ENCODE measurements at regions not wholly inside any gene's neighbourhood (a gene's known extent, or its start where the extent isn't known, plus 50 kb on each side); places are given as distances from the start of the nearest gene placed in this dataset.
"Not testable (repeated sequence)": the region's sequence is repeated elsewhere in the genome, so short reads cannot be mapped to it uniquely, and the experiment has no call there.

DNA sequence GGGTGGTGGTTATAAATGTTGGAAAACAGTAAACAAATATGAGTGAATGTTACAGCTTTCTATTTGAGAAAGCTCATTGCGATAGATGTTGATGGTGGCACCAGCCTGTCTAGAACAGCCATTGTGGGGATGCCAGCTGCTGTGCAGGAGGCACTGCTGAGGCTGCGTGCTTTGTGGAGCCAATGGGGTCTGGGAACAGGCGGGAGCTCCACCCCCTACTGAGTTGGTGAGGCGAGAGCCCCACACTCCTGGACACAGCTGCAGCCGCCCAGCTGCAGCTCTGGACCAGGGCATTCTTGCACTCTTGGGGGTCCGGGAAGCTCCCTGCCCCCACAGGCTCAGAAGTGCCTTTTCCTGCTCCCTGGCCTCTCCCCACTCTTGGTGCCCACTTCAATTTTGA is 1147.1 kb upstream of the LRRTM3 start:
- DNase-seq, result no peak

GRCh38 chr10:65779985-65780384 is 1145.9 kb upstream of the LRRTM3 start:
- no peak for DNase-seq

DNA sequence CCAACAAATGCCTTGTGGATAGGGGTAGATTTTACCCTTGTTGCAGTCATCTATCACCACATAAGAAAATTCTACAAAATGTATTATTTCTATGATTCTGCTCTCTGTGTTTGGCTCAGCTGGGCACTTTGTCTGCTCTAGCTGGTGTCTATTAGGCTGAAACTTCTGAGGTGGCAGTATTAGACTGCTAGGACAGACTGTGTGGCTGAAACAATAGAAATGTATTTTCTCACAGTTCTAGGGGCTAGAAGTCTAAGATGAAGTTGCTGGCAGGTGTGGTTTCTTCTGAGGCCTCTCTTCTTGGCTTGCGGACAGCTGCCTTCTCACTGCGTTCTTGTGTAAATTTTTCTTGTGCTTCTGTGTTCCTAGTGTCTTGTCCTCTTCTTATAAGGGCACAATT is 1139.6 kb upstream of the LRRTM3 start:
- no peak for DNase-seq

GRCh38 chr10:65787571-65787970 is 1138.3 kb upstream of the LRRTM3 start:
- DNase-seq, result no peak

DNA sequence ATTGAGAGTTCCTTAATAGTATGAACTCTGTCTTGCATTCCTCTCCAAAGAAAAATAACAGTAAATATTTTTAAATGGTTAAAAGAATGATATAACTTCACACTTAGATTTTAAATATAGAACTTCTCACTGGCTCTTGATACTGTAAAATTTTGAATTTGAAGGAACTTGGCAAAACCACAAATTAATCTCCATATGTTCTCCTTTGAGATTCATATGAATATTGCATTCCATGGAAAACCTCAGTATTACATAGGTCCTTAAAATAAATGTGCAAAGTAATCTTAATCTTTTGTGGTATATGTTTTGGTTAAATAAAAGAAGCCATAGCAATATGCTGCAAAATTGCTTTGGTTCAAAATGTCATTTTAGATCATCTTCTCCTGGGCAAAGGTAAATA is 1137.6 kb upstream of the LRRTM3 start:
- no peak for DNase-seq

- no peak for DNase-seq
Observed at GRCh38 chr10:65791979-65792378, 1133.9 kb upstream of the LRRTM3 start.

GRCh38 chr10:65793738-65794425 is 1132.0 kb upstream of the LRRTM3 start:
- no peak for DNase-seq

- DNase-seq, result not testable (repeated sequence)
Observed at GRCh38 chr10:65794861-65795260, 1131.0 kb upstream of the LRRTM3 start.

DNA sequence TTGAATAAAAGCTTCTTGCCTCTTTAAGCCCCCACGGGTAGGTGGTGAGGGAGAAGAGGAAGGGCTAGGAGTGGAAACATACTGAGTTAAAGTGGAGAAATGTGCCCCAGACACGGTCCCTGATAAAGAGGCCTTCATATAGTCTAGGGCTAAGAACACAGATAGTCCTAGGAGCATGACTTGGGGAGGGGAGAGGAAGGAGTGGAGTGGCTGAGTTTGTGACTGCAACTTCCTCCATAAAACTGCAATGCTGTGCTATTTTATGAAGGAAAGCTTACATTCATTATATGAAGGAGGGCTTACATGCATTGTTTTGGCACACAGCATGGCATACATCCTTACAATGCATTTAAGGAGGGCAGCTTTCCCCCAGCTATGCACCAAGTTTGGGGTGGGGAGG is 1129.4 kb upstream of the LRRTM3 start:
- DNase-seq, result no peak

GRCh38 chr10:65798133-65798532 is 1127.7 kb upstream of the LRRTM3 start:
- DNase-seq, result no peak

DNA sequence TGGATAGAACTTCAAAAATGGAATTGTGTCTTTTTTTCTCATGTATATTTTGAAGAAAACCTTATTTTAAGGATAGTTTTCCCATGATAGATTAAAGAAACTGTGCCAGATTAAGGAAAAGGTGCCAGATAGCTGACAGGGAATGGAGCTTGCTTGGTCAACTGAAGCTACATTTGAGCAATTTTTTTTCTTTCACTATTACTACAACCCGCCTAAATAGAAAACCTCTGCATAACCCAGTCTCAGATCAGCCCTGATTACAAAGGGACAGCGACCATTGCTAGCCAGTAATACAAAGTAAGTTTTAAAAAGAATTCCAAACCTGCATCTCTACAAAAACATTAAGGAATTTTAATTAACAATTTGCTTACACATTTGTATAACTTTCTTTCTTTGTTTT is 1123.4 kb upstream of the LRRTM3 start:
- DNase-seq, result no peak

GRCh38 chr10:65805511-65805910 is 1120.3 kb upstream of the LRRTM3 start:
- DNase-seq, result no peak

GRCh38 chr10:65805993-65806392 is 1119.8 kb upstream of the LRRTM3 start:
- DNase-seq, result no peak

GRCh38 chr10:65808687-65809333 is 1117.0 kb upstream of the LRRTM3 start:
- DNase-seq, result no peak

DNA sequence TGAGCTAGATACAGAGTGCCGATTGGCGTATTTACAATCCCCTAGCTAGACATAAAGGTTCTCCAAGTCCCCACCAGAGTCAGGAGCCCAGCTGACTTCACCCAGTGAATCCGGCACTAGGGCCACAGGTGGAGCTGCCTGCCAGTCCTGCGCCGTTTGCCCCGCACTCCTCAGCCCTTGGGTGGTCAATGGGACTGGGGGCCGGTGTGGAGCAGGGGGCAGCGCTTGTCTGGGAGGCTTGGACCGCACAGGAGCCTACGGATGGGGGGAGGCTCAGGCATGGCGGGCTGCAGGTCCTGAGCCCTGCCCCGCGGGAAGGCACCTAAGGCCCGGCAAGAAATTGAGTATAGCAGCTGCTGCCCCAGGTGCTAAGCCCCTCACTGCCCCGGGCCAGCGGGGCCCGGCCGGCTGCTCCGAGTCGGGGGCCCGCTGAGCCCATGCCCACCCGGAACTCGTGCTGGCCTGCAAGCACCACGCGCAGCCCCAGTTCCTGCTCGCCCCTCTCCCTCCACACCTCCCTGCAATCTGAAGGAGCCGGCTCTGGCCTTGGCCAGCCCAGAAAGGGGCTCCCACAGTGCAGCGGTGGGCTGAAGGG is 1113.8 kb upstream of the LRRTM3 start:
- no peak for DNase-seq

- no peak for DNase-seq
Observed at GRCh38 chr10:65816536-65816935, 1109.3 kb upstream of the LRRTM3 start.

DNA sequence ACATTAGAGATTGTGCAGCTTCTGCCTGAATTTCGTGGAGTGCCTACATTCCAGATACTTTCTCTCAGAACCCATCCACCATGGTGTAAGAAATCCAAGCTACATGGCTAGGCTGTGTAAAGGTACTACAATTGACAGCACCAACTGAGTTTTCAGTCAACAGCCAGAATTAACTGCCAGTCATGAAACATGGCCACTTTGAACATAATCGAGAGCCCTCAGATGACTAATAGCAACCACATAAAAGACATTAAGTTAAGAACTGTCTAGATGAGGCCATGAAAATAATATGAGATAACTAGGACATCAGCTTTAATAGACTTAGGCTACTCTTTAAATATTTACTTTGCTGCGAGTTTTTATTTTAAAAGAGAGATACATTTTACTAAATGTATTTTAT is 1106.8 kb upstream of the LRRTM3 start:
- DNase-seq, result no peak

- DNase-seq, result no peak
Observed at GRCh38 chr10:65827359-65827758, 1098.5 kb upstream of the LRRTM3 start.

DNA sequence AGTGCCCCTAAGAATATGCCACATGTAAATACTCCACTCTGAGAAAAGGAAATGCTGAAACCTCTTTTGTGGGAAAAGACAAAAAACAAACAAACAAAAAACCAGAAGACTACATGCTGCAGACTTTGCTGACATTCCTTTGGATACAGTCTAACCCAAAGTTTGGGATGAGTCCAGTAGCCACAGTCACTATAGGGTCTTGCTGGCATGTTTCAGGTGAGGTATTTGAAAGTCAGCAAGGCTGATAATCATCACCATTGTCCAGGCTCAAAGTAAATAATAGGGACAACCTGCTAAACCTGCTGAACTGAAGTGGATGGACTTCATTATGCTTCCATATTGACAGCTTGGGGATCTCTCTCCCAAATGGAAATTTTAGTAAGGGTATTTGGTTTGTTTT is 1087.0 kb upstream of the LRRTM3 start:
- DNase-seq, result no peak

DNA sequence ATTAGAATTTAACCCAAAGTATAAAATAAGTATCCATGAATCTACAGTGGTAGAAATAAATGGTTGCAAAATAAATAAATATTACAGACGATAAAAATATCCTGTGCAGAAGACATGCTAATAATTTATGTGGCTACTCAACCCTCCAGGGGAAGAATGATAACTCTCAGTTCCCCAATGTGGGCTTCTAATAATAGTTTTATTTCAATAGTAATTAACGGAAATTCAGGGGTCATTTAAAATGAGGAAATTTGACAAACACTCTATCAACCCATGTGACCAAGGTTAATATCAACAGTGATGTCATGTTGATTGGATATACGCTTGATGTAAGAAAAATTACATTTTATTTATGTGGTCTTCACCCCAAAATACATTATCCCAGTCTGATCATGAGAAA is 1082.6 kb upstream of the LRRTM3 start:
- no peak for DNase-seq

DNA sequence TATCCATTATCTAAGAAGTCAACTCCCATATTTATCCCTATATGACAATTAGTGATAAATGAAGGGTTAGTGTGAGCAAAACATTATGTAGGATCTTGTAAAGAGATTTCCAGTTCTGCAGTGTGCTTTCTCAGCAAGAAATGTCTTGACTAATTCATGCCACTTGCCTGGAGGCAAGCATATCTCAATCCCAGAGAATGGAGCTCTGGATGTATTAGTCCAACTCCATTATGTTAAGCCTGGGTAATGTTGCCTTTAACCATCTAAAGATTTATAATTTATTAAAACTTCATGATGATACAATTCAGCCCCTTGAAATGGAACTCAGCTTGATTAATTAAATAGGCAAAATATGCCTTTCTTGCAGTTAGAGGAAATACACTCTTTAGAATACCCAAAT is 1079.9 kb upstream of the LRRTM3 start:
- no peak for DNase-seq

- no peak for DNase-seq
Observed at GRCh38 chr10:65846541-65846940, 1079.3 kb upstream of the LRRTM3 start.

GRCh38 chr10:65846949-65847348 is 1078.9 kb upstream of the LRRTM3 start:
- DNase-seq, result no peak

- no peak for DNase-seq
Observed at GRCh38 chr10:65847436-65848230, 1078.2 kb upstream of the LRRTM3 start.
